ENCODE measurements at regions not wholly inside any gene's neighbourhood (a gene's known extent, or its start where the extent isn't known, plus 50 kb on each side); places are given as distances from the start of the nearest gene placed in this dataset.

DNA sequence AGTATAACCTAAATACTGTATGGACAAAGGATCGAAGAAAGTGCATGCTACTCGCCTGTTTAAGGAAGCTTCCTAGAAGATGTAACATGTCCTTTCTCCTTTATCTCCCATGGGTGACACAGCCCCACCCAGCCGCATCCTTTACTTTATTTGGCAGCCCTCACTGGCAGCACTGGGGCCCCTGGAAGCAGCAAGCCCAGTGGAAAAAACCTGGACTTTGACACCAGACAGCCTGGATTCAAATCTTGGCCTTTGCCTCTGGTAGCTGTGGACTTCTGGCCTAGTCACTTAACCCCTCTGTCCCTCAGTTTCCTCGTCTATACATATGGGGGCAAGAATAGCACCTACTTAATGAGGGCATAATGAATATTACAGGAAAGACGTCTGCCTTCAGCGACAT lies 67.1 kb downstream of the MYEOV start:
- H2AFZ ChIP-seq (ENCODE audit: low read length), result no peak overlapping the region
- POLR2A ChIA-PET (ENCODE audit: partially characterized antibody), result interaction anchor here (1.3 kb wide), 1 partner anchor 44 kb away, joined by 3 read pairs; no protein-coding TSS in a partner anchor
- no peak overlapping the region for H3K23ac ChIP-seq (ENCODE audit: insufficient read length)
- no peak overlapping the region for H2BK5ac ChIP-seq (ENCODE audit: low read depth, low read length)
- H3K23me2 ChIP-seq (ENCODE audit: low read depth, low read length), result peaks cover 2% of the 10 kb centered on the region; the same call in 1 of the 2 replicates
- FAIRE-seq (no peak), DNase-seq (ENCODE audit: low read depth in 1 of 2, low spot score in 2 of 2) (peak in 1 of 2 experiments; percentile 27)
- H4K8ac ChIP-seq (ENCODE audit: extremely low read depth, insufficient read depth, low read length), result no peak overlapping the region
- H2AK5ac ChIP-seq (ENCODE audit: low read depth, low read length), result no peak overlapping the region
- no peak overlapping the region for H3K14ac ChIP-seq (ENCODE audit: insufficient read length)
- H3K56ac ChIP-seq (replicated peaks; ENCODE audit: insufficient read length, low read depth, low read length), result no peak overlapping the region
- CTCF ChIA-PET (ENCODE audit: partially characterized antibody), result interaction anchor here (0.7 to 1.4 kb wide), 2 partner anchors 68 to 301 kb away, joined by 3 to 4 read pairs; no protein-coding TSS in a partner anchor
- H2BK12ac ChIP-seq (ENCODE audit: low read depth, low read length), result no peak overlapping the region
- no peak overlapping the region for H4K91ac ChIP-seq (replicated peaks; ENCODE audit: insufficient read length, low read length)
- no peak overlapping the region for H2BK120ac ChIP-seq (replicated peaks; ENCODE audit: low read depth, low read length)
- no peak overlapping the region for H2BK15ac ChIP-seq (ENCODE audit: low read length)
- no peaks in the 10 kb centered on the region for H3K4me1 ChIP-seq (replicated peaks in 1 of 4; ENCODE audit: control insufficient read depth in 3 of 4, insufficient read depth in 4 of 4, low read length in 3 of 4)
- peaks cover 4 to 7% of the 10 kb centered on the region in 2 experiments; a peak in 2 of 4 replicates for H3K9me3 ChIP-seq (ENCODE audit: insufficient read depth in 2 of 2, low read depth in 1 of 2, low read length in 1 of 2)
- no peak overlapping the region for H2BK20ac ChIP-seq (ENCODE audit: low read length)
- no peaks in the 10 kb centered on the region for H3K36me3 ChIP-seq (ENCODE audit: control insufficient read depth in 2 of 4, insufficient read depth in 4 of 4, low read length in 3 of 4)
- H3K79me2 ChIP-seq (ENCODE audit: control insufficient read depth in 1 of 2, insufficient read depth in 2 of 2, low read length in 2 of 2), result no peaks in the 10 kb centered on the region
- H3K27me3 ChIP-seq (replicated peaks in 1 of 4; ENCODE audit: control insufficient read depth in 3 of 4, extremely low read depth in 1 of 4, insufficient read depth in 3 of 4, low read length in 3 of 4), result no peaks in the 10 kb centered on the region
- H3K79me1 ChIP-seq (ENCODE audit: low read depth, low read length), result no peaks in the 10 kb centered on the region
- no peaks in the 10 kb centered on the region for H4K20me1 ChIP-seq (replicated peaks in 1 of 2; ENCODE audit: control insufficient read depth in 1 of 2, insufficient read depth in 2 of 2, low read length in 2 of 2)
- no peak overlapping the region for H3K27ac ChIP-seq (ENCODE audit: low read depth, low read length)
- H3K4me3 ChIP-seq (ENCODE audit: extremely low read depth in 1 of 4, insufficient read depth in 2 of 4, low read depth in 3 of 4, low read length in 4 of 4), result no peak overlapping the region
- no peak overlapping the region for H4K5ac ChIP-seq (ENCODE audit: insufficient read length, low read depth, low read length)
- no peak overlapping the region for H3K4me2 ChIP-seq (ENCODE audit: insufficient read depth in 1 of 2, low read depth in 2 of 2, low read length in 2 of 2)
- TF ChIP-seq SIRT6 (IDR thresholded peaks at IDR 0.05; ENCODE audit: low read length), result no peak
- no peak for TF ChIP-seq YY1 (IDR thresholded peaks at IDR 0.05; ENCODE audit: low read depth, low read length)
- TF ChIP-seq BACH1 (IDR thresholded peaks at IDR 0.05; ENCODE audit: low read length), result no peak
- no peak for TF ChIP-seq RBBP5 (IDR thresholded peaks at IDR 0.05; ENCODE audit: borderline replicate concordance, low read depth, low read length)
- TF ChIP-seq SP1 (IDR thresholded peaks at IDR 0.05; ENCODE audit: low read depth, low read length), result no peak
- no peak for TF ChIP-seq CHD2 (IDR thresholded peaks at IDR 0.05; ENCODE audit: low read length)
- TF ChIP-seq TCF12 (IDR thresholded peaks at IDR 0.05; ENCODE audit: low read depth, low read length), result no peak
- TF ChIP-seq CBX8 (IDR thresholded peaks at IDR 0.05; ENCODE audit: borderline replicate concordance, low read depth, low read length), result no peak
- TF ChIP-seq, protein P1, sequence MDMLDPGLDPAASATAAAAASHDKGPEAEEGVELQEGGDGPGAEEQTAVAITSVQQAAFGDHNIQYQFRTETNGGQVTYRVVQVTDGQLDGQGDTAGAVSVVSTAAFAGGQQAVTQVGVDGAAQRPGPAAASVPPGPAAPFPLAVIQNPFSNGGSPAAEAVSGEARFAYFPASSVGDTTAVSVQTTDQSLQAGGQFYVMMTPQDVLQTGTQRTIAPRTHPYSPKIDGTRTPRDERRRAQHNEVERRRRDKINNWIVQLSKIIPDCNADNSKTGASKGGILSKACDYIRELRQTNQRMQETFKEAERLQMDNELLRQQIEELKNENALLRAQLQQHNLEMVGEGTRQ (IDR thresholded peaks at IDR 0.05; ENCODE audit: low read length), result no peak
- TF ChIP-seq SUZ12 (IDR thresholded peaks at IDR 0.05; ENCODE audit: low read length), result no peak
- no peak overlapping the region for H3K9ac ChIP-seq (replicated peaks in 1 of 4; ENCODE audit: extremely low read depth in 1 of 4, low read depth in 3 of 4, low read length in 3 of 4)
- H3K4ac ChIP-seq (replicated peaks; ENCODE audit: insufficient read length, low read depth, low read length), result no peak overlapping the region
- 84% methylated on average over 6 of the region's 6 CpGs; no CpG with 5 or more reads in 1 of the 2 experiments for WGBS, 2 experiments (ENCODE audit: extremely low coverage in 1 of 2, insufficient coverage in 1 of 2, insufficient read length in 1 of 2, insufficient replicate concordance in 2 of 2, low coverage in 1 of 2, low lambda C conversion rate in 2 of 2, missing lambda C conversion rate in 1 of 2)
- H3K18ac ChIP-seq (ENCODE audit: extremely low read depth, low read length), result no peak overlapping the region

Data from H1 (cell line).